Coronary artery (tissue), 2 donors: ENCODE measurements at regions not wholly inside any gene's neighbourhood (a gene's known extent, or its start where the extent isn't known, plus 50 kb on each side); places are given as distances from the start of the nearest gene placed in this dataset.
"Not testable (repeated sequence)": the region's sequence is repeated elsewhere in the genome, so short reads cannot be mapped to it uniquely, and the experiment has no call there.

ENCODE experiments used
- DNase-seq: peaks from one replicate; pipeline ENCODE4 v3.0.0-alpha.2; 2017; ENCODE audit warnings: low spot score
- H3K27ac ChIP-seq, 2 donors: fragments of 200-600 bp; sonication (generic); one replicate each; pipeline ENCODE4 v1.5.1; 2016 to 2019
- H3K4me3 ChIP-seq: fragments of 200-600 bp; sonication (generic); 2 replicates; pipeline ENCODE4 v1.5.1; 2016; ENCODE audit warnings: mild to moderate bottlenecking, moderate library complexity
- CTCF ChIP-seq: fragments of 200-600 bp; sonication (generic); IDR thresholded peaks from one replicate; pipeline ENCODE4 v1.5.1; 2019; ENCODE audit warnings: antibody characterized with exemption

GRCh38 chr3:75840160-75840559 lies 54.8 kb upstream of the ZNF717 start:
- not testable (repeated sequence) for DNase-seq, H3K27ac ChIP-seq, H3K4me3 ChIP-seq

DNA sequence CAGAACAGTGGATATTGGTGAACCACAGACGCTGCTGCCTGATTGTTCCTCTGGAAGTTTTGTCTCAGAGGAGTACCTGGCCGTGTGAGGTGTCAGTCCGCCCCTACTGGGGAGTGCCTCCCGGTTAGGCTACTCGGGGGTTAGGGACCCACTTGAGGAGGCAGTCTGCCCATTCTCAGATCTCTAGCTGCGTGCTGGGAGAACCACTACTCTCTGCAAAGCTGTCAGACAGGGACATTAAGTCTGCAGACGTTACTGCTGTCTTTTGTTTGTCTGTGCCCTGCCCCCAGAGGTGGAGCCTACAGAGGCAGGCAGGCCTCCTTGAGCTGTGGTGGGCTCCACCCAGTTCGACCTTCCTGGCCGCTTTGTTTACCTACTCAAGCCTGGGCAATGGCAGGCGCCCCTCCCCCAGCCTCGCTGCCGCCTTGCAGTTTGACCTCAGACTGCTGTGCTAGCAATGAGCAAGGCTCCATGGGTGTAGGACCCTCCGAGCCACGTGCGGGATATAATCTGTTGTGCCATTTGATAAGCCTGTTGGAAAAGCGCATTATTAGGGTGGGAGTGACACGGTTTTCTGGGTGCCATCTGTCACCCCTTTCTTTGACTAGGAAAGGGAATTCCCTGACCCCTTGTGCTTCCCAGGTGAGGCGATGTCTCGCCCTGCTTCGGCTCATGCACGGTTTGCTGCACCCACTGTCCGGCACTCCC lies 65.1 kb upstream of the ZNF717 start:
- DNase-seq, H3K27ac ChIP-seq: not testable (repeated sequence)

DNA sequence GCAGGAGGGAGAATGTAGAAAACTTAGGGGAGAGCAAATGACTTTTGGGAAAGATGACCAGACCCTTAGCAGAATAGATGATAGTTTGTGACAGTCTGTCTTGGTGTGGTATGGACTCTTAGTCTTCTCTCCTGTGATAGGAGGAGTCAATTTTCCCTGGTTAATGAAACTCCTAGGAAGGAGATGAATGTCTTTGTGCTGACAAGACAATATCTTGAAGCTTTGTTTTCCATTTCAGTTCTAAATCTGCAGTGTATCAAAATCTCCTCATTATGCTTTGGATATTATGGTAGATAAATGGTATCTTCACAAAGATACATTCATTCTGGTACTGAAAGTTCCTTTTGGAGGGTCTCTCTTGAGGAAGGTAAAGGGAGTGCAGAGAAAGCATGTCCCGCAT lies 77.8 kb upstream of the ZNF717 start:
- DNase-seq = no peak
- TF ChIP-seq CTCF = no peak
- no peak overlapping the region for H3K4me3 ChIP-seq
- H3K27ac ChIP-seq = no peak overlapping the region

More for the DNA sequence above, 65.1 kb upstream of the ZNF717 start:
- not testable (repeated sequence) for H3K4me3 ChIP-seq

DNA sequence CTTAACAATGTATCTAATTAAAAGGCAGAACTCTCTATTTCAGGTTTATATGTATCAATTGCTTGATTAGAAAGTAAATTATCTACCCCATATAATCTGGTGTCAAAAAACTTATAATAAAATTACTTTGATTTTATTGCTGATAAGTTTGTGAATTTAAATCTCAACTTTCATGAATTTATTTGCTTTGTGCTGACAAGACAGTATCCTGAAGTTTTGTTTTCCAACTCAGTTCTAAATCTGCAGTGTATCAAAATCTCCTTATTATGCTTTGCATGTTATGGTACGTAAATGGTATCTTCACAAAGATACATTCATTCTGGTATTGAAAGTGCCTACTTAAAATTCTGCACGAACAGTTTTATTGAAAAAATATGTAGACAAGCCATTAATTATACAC lies 78.5 kb upstream of the ZNF717 start:
- Histone ChIP-seq H3K27ac (no peak overlapping the region), H3K4me3 (no peak overlapping the region)
- DNase-seq = no peak
- TF ChIP-seq CTCF = no peak

DNA sequence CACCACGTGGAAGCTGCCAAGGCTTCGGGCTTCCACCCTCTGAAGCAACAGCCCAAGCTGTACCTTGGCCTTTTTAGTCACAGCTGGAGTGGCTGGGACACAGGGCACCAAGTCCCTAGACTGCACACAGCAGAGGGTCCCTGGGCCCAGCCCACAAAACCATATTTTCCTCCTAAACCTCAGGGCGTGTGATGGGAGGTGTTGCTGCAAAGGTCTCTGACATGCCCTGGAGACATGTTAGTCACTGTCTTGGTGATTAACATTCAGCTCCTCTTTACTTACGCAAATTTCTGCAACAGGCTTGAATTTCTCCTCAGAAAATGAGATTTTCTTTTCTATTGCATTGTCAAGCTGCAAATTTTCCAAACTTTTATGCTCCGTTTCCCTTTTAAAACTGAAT lies 98.4 kb upstream of the ZNF717 start:
- not testable (repeated sequence) for H3K4me3 ChIP-seq, DNase-seq, H3K27ac ChIP-seq

DNA sequence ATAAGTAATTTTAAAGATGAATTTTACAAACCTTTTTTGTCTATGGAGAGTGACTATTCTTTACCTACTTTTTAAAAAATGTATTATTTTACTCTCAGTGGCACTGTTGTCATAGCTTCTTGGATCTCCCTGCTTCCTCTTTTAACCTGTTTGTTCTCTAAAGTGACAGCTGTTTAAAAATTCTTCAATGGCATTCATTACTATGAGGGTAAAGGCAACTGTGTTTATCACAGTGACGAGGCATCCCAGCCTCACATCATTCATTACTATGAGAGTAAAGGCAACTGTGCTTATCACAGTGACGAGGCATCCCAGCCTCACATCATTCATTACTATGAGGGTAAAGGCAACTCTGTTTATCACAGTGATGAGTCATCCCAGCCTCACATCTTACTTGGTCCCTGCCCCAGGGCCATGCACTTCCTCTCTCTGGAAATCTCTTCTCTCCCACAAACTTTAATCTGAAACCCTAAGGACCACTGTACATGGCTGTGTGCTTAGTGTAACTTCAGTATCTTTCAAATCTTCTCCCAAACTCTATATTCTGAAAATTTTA lies 101.7 kb upstream of the ZNF717 start:
- DNase-seq = no peak
- H3K4me3 ChIP-seq = no peak overlapping the region

GRCh38 chr3:75894234-75894633 lies 108.9 kb upstream of the ZNF717 start:
- no peak for DNase-seq
- no peak for TF ChIP-seq CTCF
- Histone ChIP-seq H3K4me3 (no peak overlapping the region), H3K27ac (no peak overlapping the region)

More for the DNA sequence above, 101.7 kb upstream of the ZNF717 start:
- TF ChIP-seq CTCF = no peak
- H3K27ac ChIP-seq = no peak overlapping the region

- Histone ChIP-seq H3K4me3 (no peak overlapping the region), H3K27ac (no peak overlapping the region)
- TF ChIP-seq CTCF = no peak
- no peak for DNase-seq
These were observed 110.9 kb upstream of the ZNF717 start for GRCh38 chr3:75896265-75896664.

GRCh38 chr3:75901446-75901845 lies 116.1 kb upstream of the ZNF717 start:
- H3K27ac ChIP-seq, H3K4me3 ChIP-seq, DNase-seq: not testable (repeated sequence)
